MCF 10A (cell line): ENCODE measurements at regions not wholly inside any gene's neighbourhood (a gene's known extent, or its start where the extent isn't known, plus 50 kb on each side); places are given as distances from the start of the nearest gene placed in this dataset.

ENCODE experiments used
- BruUV-seq: library from RNA; stranded (reverse); fragments of 400-500 nt; replicated peaks from 2 replicates; lab custom pipeline; 2021; lab: Mats Ljungman, UMichigan
- CTCF ChIA-PET: fragments of 300-600 bp; sonication (Branson Sonifier 250); formaldehyde crosslinking; extraction: SDS; loops from one replicate; lab custom pipeline; 2021; ENCODE audit warnings: antibody characterized with exemption, inconsistent platforms; lab: Yijun Ruan, JAX
- POLR2A ChIA-PET: fragments of 300-600, 350-650 bp; sonication (Branson Sonifier 250); formaldehyde crosslinking; extraction: SDS; loops from one replicate; lab custom pipeline; 2020; ENCODE audit warnings: antibody characterized with exemption, inconsistent platforms; lab: Yijun Ruan, JAX
- DNase-seq: peaks from one replicate; pipeline ENCODE4 v3.0.0-alpha.2; 2018; ENCODE audit not compliant: unreplicated experiment
- H3K27ac Mint-ChIP-seq: one replicate; pipeline ENCODE4 v1.8.0; 2022; ENCODE audit warnings: mild to moderate bottlenecking, low read depth, mixed read lengths; ENCODE audit not compliant: unreplicated experiment
- H3K27me3 Mint-ChIP-seq: one replicate; pipeline ENCODE4 v1.8.0; 2022; ENCODE audit warnings: mixed read lengths; ENCODE audit not compliant: insufficient read depth, unreplicated experiment
- H3K36me3 Mint-ChIP-seq: one replicate; pipeline ENCODE4 v1.8.0; 2022; ENCODE audit warnings: mild to moderate bottlenecking, moderate library complexity, mixed read lengths; ENCODE audit not compliant: insufficient read depth, unreplicated experiment
- H3K4me1 Mint-ChIP-seq: one replicate; pipeline ENCODE4 v1.8.0; 2022; ENCODE audit warnings: mixed read lengths; ENCODE audit not compliant: insufficient read depth, unreplicated experiment
- H3K4me3 Mint-ChIP-seq: one replicate; pipeline ENCODE4 v1.8.0; 2022; ENCODE audit warnings: mild to moderate bottlenecking, moderate library complexity, mixed read lengths; ENCODE audit not compliant: unreplicated experiment
- H3K9me3 Mint-ChIP-seq: one replicate; pipeline ENCODE4 v1.8.0; 2022; ENCODE audit warnings: mixed read lengths; ENCODE audit not compliant: unreplicated experiment
- CTCF ChIP-seq: fragments of 200-600 bp; IDR thresholded peaks from one replicate; pipeline ENCODE4 v1.8.0; 2022; ENCODE audit warnings: antibody characterized with exemption, mild to moderate bottlenecking; ENCODE audit not compliant: unreplicated experiment
- intact Hi-C: fragments of 100-400 bp; cut with micrococcal nuclease; formaldehyde crosslinking; loops from 2 replicates; pipeline ENCODE4 v1.14.1; 2022

- CTCF ChIA-PET = no interaction called here
- H3K27ac Mint-ChIP-seq = no peak overlapping the region
Observed at GRCh38 chr2:63755216-63755615, 86.5 kb upstream of the UGP2 start.

GRCh38 chr2:63755965-63756364, 85.7 kb upstream of the UGP2 start:
- Mint-ChIP-seq H3K36me3 (no peaks in the 10 kb centered on the region), H3K27me3 (no peaks in the 10 kb centered on the region), H3K4me3 (no peak overlapping the region), H3K9me3 (no peaks in the 10 kb centered on the region), H3K27ac (no peak overlapping the region), H3K4me1 (peaks cover 11% of the 10 kb centered on the region)
- no peak for TF ChIP-seq CTCF
- intact Hi-C loops = no loop called here
- ChIA-PET CTCF (no interaction called here), POLR2A (interaction anchor here (0.8 to 1.5 kb wide), 4 partner anchors 17 to 108 kb away, joined by 3 to 4 read pairs (median 3); partner anchors contain the start of gene UGP2)
- DNase-seq = no peak
- no TSS peak for BruUV-seq

More at GRCh38 chr2:63755216-63755615, 86.5 kb upstream of the UGP2 start:
- peaks cover 11% of the 10 kb centered on the region for H3K4me1 Mint-ChIP-seq
- DNase-seq = no peak
- BruUV-seq = no TSS peak
- no peaks in the 10 kb centered on the region for H3K36me3 Mint-ChIP-seq
- POLR2A ChIA-PET = interaction anchor here (0.6 to 1.5 kb wide), 6 partner anchors 14 to 109 kb away, joined by 3 to 5 read pairs (median 4); partner anchors contain the start of gene UGP2
- H3K9me3 Mint-ChIP-seq = no peaks in the 10 kb centered on the region
- TF ChIP-seq CTCF = no peak
- no peaks in the 10 kb centered on the region for H3K27me3 Mint-ChIP-seq
- H3K4me3 Mint-ChIP-seq = no peak overlapping the region
- intact Hi-C loops = no loop called here

- no TSS peak for BruUV-seq
- Mint-ChIP-seq H3K36me3 (no peaks in the 10 kb centered on the region), H3K4me3 (peak overlapping the region; percentile 10), H3K27me3 (no peaks in the 10 kb centered on the region), H3K9me3 (no peaks in the 10 kb centered on the region), H3K27ac (no peak overlapping the region), H3K4me1 (peaks cover 17% of the 10 kb centered on the region)
- peak; percentile 30 for DNase-seq
- ChIA-PET CTCF (interaction anchor here (0.5 kb wide), 1 partner anchor 71 kb away, joined by 3 read pairs; no protein-coding TSS in a partner anchor), POLR2A (interaction anchor here (0.5 to 2.5 kb wide), 14 partner anchors 10 to 175 kb away, joined by 3 to 14 read pairs (median 4); partner anchors contain the start of genes MDH1, UGP2 and WDPCP)
- TF ChIP-seq CTCF = no peak
- intact Hi-C loops = no loop called here
Observed at GRCh38 chr2:63763391-63763941, 78.2 kb upstream of the UGP2 start.

GRCh38 chr2:63764630-63765029, 77.1 kb upstream of the UGP2 start:
- ChIA-PET CTCF (interaction anchor here (0.5 to 1.9 kb wide), 4 partner anchors 15 to 66 kb away, joined by 3 to 7 read pairs (median 3); no protein-coding TSS in a partner anchor), POLR2A (interaction anchor here (0.7 to 1.8 kb wide), 6 partner anchors 15 to 79 kb away, joined by 3 to 6 read pairs (median 3); no protein-coding TSS in a partner anchor)

More at GRCh38 chr2:63764630-63765029, 77.1 kb upstream of the UGP2 start:
- no peak for DNase-seq
- no peaks in the 10 kb centered on the region for H3K9me3 Mint-ChIP-seq
- intact Hi-C loops = no loop called here
- H3K27ac Mint-ChIP-seq = peak overlapping the region; percentile 8
- H3K4me3 Mint-ChIP-seq = no peak overlapping the region
- no peak for TF ChIP-seq CTCF
- no peaks in the 10 kb centered on the region for H3K36me3 Mint-ChIP-seq
- BruUV-seq = no TSS peak
- H3K27me3 Mint-ChIP-seq = no peaks in the 10 kb centered on the region
- peaks cover 17% of the 10 kb centered on the region for H3K4me1 Mint-ChIP-seq
